HepG2 (cell line): ENCODE measurements at regions not wholly inside any gene's neighbourhood (a gene's known extent, or its start where the extent isn't known, plus 50 kb on each side); places are given as distances from the start of the nearest gene placed in this dataset.

ENCODE experiments used
- ATAC-seq: fragments of 200-7000 bp; cut with Tn5 transposase; 3 replicates; pipeline ENCODE4 v1.9.1; 2020; ENCODE audit warnings: mild to moderate bottlenecking, moderate library complexity
- BruUV-seq: library from RNA; stranded (reverse); fragments of 400-500 nt; replicated peaks from 2 replicates; lab custom pipeline; 2021; lab: Mats Ljungman, UMichigan
- CTCF ChIA-PET: fragments of 300-600 bp; formaldehyde crosslinking; extraction: SDS; loops from one replicate; lab custom pipeline; 2021; ENCODE audit warnings: low total read pairs, inconsistent platforms, low intra/inter-chr PET ratio; lab: Yijun Ruan, JAX
- POLR2A ChIA-PET: fragments of 350-600 bp; sonication (Branson Sonifier 250); formaldehyde crosslinking; loops from one replicate; lab custom pipeline; 2020; ENCODE audit warnings: antibody characterized with exemption, inconsistent platforms; lab: Yijun Ruan, JAX
- DNase-seq: peaks from one replicate; pipeline ENCODE4 v3.0.0-alpha.2; 2015; ENCODE audit warnings: low spot score
- FAIRE-seq: peaks from 3 replicates; lab custom pipeline; 2011; peaks lifted over from hg19 to GRCh38; lab: Jason Lieb, UNC
- H2AFZ ChIP-seq: one replicate; pipeline ENCODE4 v1.6.1; 2011; ENCODE audit warnings: low read length, inconsistent platforms
- H3K27ac ChIP-seq: fragments of 300-600 bp; 3 replicates; pipeline ENCODE4 v1.8.0; 2011; ENCODE audit warnings: mixed run types, mild to moderate bottlenecking, mixed read lengths, low read length, inconsistent platforms; ENCODE audit not compliant: insufficient read depth; ENCODE audit errors: extremely low read length
- H3K27me3 ChIP-seq, 2 experiments: fragments of 200-600 bp in 1 of 2; 2 replicates in 1 of 2; 3 replicates in 1 of 2; pipeline versions ENCODE4 v1.6.0 to v1.8.0; 2011; ENCODE audit warnings: low read length in 2 of 2, mild to moderate bottlenecking in 2 of 2, moderate library complexity in 2 of 2, inconsistent platforms in 1 of 2; ENCODE audit not compliant: insufficient read depth in 2 of 2, control insufficient read depth in 1 of 2
- H3K36me3 ChIP-seq, 2 experiments: fragments of 200-600 bp in 1 of 2; replicated peaks in 1 of 2; 2 replicates in 1 of 2; 3 replicates in 1 of 2; pipeline versions ENCODE4 v1.5.1 to v1.8.0; 2011; ENCODE audit warnings: low read length in 2 of 2, inconsistent platforms in 1 of 2; ENCODE audit not compliant: insufficient read depth in 2 of 2, control insufficient read depth in 1 of 2
- H3K4me1 ChIP-seq: 2 replicates; pipeline ENCODE4 v1.5.1; 2012; ENCODE audit warnings: low read length, inconsistent platforms; ENCODE audit not compliant: insufficient read depth
- H3K4me2 ChIP-seq: 2 replicates; pipeline ENCODE4 v1.6.0; 2011; ENCODE audit warnings: low read depth, low read length, inconsistent platforms
- H3K4me3 ChIP-seq, 3 experiments: fragments of 200-600 bp in 1 of 3; sonication (generic), shearing (Covaris generic) in 1 of 3; replicated peaks in 1 of 3; 2 replicates each; pipeline ENCODE4 v1.5.1; 2011 to 2016; ENCODE audit warnings: low read length in 3 of 3, inconsistent platforms in 2 of 3, low read depth in 2 of 3, mild to moderate bottlenecking in 2 of 3, control low read depth in 1 of 3, mixed read lengths in 1 of 3; ENCODE audit not compliant: insufficient read depth in 1 of 3
- H3K79me2 ChIP-seq: one replicate; pipeline ENCODE4 v1.6.1; 2011; ENCODE audit warnings: low read length, inconsistent platforms; ENCODE audit not compliant: insufficient read depth
- H3K9ac ChIP-seq: 2 replicates; pipeline ENCODE4 v1.6.0; 2011; ENCODE audit warnings: mild to moderate bottlenecking, low read depth, low read length, inconsistent platforms; ENCODE audit not compliant: insufficient read depth
- H3K9me3 ChIP-seq: 2 replicates; pipeline ENCODE4 v1.5.1; 2012; ENCODE audit warnings: mild to moderate bottlenecking, low read length
- H4K20me1 ChIP-seq: 2 replicates; pipeline ENCODE4 v1.6.0; 2011; ENCODE audit warnings: inconsistent platforms, mild to moderate bottlenecking, low read length, moderate library complexity; ENCODE audit not compliant: insufficient read depth
- ATAD3A ChIP-seq: sonication (generic); formaldehyde crosslinking; IDR thresholded peaks from 2 replicates; pipeline ENCODE4 v1.4.0; 2020; ENCODE audit warnings: missing genetic modification reagents
- CENPT ChIP-seq: sonication (generic); formaldehyde crosslinking; IDR thresholded peaks from 2 replicates; pipeline ENCODE4 v1.8.0; 2022; ENCODE audit warnings: low read depth, mild to moderate bottlenecking, moderate library complexity, missing genetic modification reagents
- EP300 ChIP-seq, 3 experiments: sonication (generic) in 1 of 3; formaldehyde crosslinking in 1 of 3; IDR thresholded peaks; 2 replicates each; pipeline versions ENCODE4 v1.5.1 to v1.6.1; 2011 to 2020; ENCODE audit warnings: low read depth in 2 of 3, low read length in 2 of 3, borderline replicate concordance in 1 of 3, improper control_type of control experiment in 1 of 3, mild to moderate bottlenecking in 1 of 3, missing genetic modification reagents in 1 of 3, moderate library complexity in 1 of 3
- FOXO1 ChIP-seq: sonication (generic); formaldehyde crosslinking; IDR thresholded peaks from 2 replicates; pipeline ENCODE4 v1.4.0; 2020; ENCODE audit warnings: missing genetic modification reagents
- NFE2L2 ChIP-seq: fragments of 150-350 bp; IDR thresholded peaks from 2 replicates; pipeline ENCODE4 v1.6.1; 2014; ENCODE audit warnings: low read length
- NR1H2 ChIP-seq: sonication (generic); formaldehyde crosslinking; IDR thresholded peaks from 2 replicates; pipeline ENCODE4 v1.8.1; 2022; ENCODE audit warnings: low read depth, missing genetic modification reagents, borderline replicate concordance
- POGZ ChIP-seq: sonication (generic); formaldehyde crosslinking; IDR thresholded peaks from 2 replicates; pipeline ENCODE4 v1.4.0; 2020; ENCODE audit warnings: mild to moderate bottlenecking, missing genetic modification reagents
- REPIN1 ChIP-seq: sonication (generic); formaldehyde crosslinking; IDR thresholded peaks from 2 replicates; pipeline ENCODE4 v1.8.0; 2022; ENCODE audit warnings: missing genetic modification reagents, low read depth, mild to moderate bottlenecking, borderline replicate concordance
- SP1 ChIP-seq, 2 experiments: fragments of 450-650 bp in 1 of 2; sonication (generic) in 1 of 2; formaldehyde crosslinking in 1 of 2; IDR thresholded peaks; 2 replicates each; pipeline versions ENCODE4 v1.4.0 to v1.6.1; 2016 to 2020; ENCODE audit warnings: missing genetic modification reagents in 1 of 2
- ZNF251 ChIP-seq: sonication (generic); formaldehyde crosslinking; IDR thresholded peaks from 2 replicates; pipeline ENCODE4 v1.9.0; 2021; ENCODE audit warnings: mild to moderate bottlenecking, missing genetic modification reagents
- ZNF430 ChIP-seq: sonication (generic); formaldehyde crosslinking; IDR thresholded peaks from 2 replicates; pipeline ENCODE4 v1.9.0; 2021; ENCODE audit warnings: mild to moderate bottlenecking, missing genetic modification reagents
- ZNF720 ChIP-seq: sonication (generic); formaldehyde crosslinking; IDR thresholded peaks from 2 replicates; pipeline ENCODE4 v1.4.0; 2020; ENCODE audit warnings: missing genetic modification reagents
- WGBS: methylation state at CpG from one replicate; pipeline ENCODE4 v1.1.6; 2017; ENCODE audit warnings: low lambda C conversion rate; 5-methylcytosine and 5-hydroxymethylcytosine counted together
- in situ Hi-C: cut with HindIII; loops from 2 replicates; pipeline ENCODE4 v1.10.0; 2017; ENCODE audit warnings: low pct_unique_long_range_greater_than_20kb; ENCODE audit not compliant: extremely low pct_ligation_motif_present
- intact Hi-C: fragments of 100-400 bp; cut with micrococcal nuclease; formaldehyde crosslinking; loops from one replicate; pipeline ENCODE4 v1.10.0; 2022; ENCODE audit not compliant: unreplicated experiment
- TF ChIP-seq, protein P1 (sequence below): sonication (generic); formaldehyde crosslinking; IDR thresholded peaks from 2 replicates; pipeline ENCODE4 v1.4.0; 2020; ENCODE audit warnings: mild to moderate bottlenecking, missing genetic modification reagents, borderline replicate concordance
- TF ChIP-seq, protein P2 (sequence below): sonication (generic); formaldehyde crosslinking; IDR thresholded peaks from 2 replicates; pipeline ENCODE4 v1.8.0; 2022; ENCODE audit warnings: mild to moderate bottlenecking, missing genetic modification reagents, moderate library complexity
- TF ChIP-seq, protein P3 (sequence below): sonication (generic); formaldehyde crosslinking; IDR thresholded peaks from 2 replicates; pipeline ENCODE4 v1.5.0; 2020; ENCODE audit warnings: missing genetic modification reagents, mild to moderate bottlenecking, borderline replicate concordance

DNA sequence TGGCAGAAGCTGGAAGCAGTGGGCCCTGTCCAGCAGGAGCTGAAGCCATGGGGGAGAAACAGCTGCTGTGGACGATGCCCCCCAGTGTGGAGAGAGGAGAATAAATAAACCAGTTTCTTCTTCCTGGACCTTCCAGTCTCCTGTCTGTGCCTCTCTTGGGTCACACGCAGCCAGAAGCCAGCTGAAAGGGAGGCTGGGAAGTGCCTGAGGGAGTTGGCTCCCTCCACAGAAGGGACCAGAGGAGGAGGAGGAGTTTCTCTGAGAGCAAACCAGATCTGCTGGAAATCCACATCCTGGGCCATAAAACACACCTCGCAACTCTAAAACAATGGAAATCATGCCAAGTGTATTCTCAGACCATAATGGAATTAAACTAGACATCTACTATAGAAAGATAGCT, 577.0 kb downstream of the CDH26 start:
- H3K79me2 ChIP-seq: no peaks in the 10 kb centered on the region
- H3K9me3 ChIP-seq: peaks cover 86% of the 10 kb centered on the region
- H3K9ac ChIP-seq: no peak overlapping the region
- H3K4me1 ChIP-seq: no peaks in the 10 kb centered on the region
- FAIRE-seq: no peak
- intact Hi-C loops: no loop called here
- no peak overlapping the region for H3K27ac ChIP-seq
- no peak overlapping the region for H2AFZ ChIP-seq
- in situ Hi-C loops: no loop called here
- TF ChIP-seq FOXO1 (CRISPR knock-in tag) (no peak), POGZ (CRISPR knock-in tag) (no peak)
- no peaks in the 10 kb centered on the region for H3K36me3 ChIP-seq
- ChIA-PET POLR2A (no interaction called here), CTCF (no interaction called here)
- 2% methylated on average over 3 of the region's 3 CpGs for WGBS
- ATAC-seq: no peak
- H4K20me1 ChIP-seq: no peaks in the 10 kb centered on the region
- no peak for DNase-seq
- BruUV-seq: no TSS peak
- no peaks in the 10 kb centered on the region for H3K27me3 ChIP-seq
- H3K4me2 ChIP-seq: no peak overlapping the region
- H3K4me3 ChIP-seq: no peak overlapping the region

DNA sequence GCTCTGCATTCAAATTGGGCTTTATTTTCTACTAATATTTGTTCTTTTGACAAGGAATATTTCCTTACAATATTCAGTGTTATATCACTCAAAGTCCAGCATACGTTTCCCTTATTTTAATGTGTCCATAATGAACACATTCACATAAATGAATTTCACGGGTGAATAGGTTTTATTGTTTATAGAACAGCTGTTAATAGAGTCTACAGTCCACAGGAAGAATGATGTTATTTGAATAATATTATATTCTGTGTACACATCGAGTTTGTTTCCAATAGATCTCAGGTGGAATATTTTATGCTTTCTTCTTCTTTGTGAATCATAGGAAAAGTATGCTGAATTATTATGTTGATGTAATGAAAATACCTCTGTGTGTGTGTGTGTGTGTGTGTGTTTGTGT, 582.4 kb downstream of the CDH26 start:
- H3K27ac ChIP-seq: no peak overlapping the region
- intact Hi-C loops: no loop called here
- BruUV-seq: no TSS peak
- H3K36me3 ChIP-seq: 0 out of 5 replicates have a peak, but pooled peaks cover 0 to 1% of the 10 kb centered on the region in 2 experiments
- no peak for ATAC-seq
- in situ Hi-C loops: no loop called here
- FAIRE-seq: no peak
- H3K9ac ChIP-seq: no peak overlapping the region
- H3K79me2 ChIP-seq: no peaks in the 10 kb centered on the region
- H3K4me2 ChIP-seq: no peak overlapping the region
- no peaks in the 10 kb centered on the region for H4K20me1 ChIP-seq
- POLR2A ChIA-PET: no interaction called here
- WGBS: 5% methylated on average over 3 of the region's 3 CpGs
- H2AFZ ChIP-seq: no peak overlapping the region
- no peaks in the 10 kb centered on the region for H3K4me1 ChIP-seq
- no peak for DNase-seq
- TF ChIP-seq ZNF720: no peak
- no peak for TF ChIP-seq SP1 (IDR thresholded peaks at IDR 0.05)
- no peak for TF ChIP-seq SP1 (CRISPR knock-in tag; IDR thresholded peaks at IDR 0.05)
- TF ChIP-seq CENPT (CRISPR knock-in tag): no peak
- TF ChIP-seq ATAD3A (CRISPR knock-in tag): no peak
- TF ChIP-seq, protein P1, sequence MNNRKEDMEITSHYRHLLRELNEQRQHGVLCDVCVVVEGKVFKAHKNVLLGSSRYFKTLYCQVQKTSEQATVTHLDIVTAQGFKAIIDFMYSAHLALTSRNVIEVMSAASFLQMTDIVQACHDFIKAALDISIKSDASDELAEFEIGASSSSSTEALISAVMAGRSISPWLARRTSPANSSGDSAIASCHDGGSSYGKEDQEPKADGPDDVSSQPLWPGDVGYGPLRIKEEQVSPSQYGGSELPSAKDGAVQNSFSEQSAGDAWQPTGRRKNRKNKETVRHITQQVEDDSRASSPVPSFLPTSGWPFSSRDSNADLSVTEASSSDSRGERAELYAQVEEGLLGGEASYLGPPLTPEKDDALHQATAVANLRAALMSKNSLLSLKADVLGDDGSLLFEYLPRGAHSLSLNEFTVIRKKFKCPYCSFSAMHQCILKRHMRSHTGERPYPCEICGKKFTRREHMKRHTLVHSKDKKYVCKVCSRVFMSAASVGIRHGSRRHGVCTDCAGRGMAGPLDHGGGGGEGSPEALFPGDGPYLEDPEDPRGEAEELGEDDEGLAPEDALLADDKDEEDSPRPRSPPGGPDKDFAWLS (CRISPR knock-in tag): no peak
- no peak for TF ChIP-seq NR1H2 (CRISPR knock-in tag)
- TF ChIP-seq ZNF430 (CRISPR knock-in tag): no peak
- no peak for TF ChIP-seq REPIN1 (CRISPR knock-in tag)
- no peak for TF ChIP-seq NFE2L2
- TF ChIP-seq, protein P2, sequence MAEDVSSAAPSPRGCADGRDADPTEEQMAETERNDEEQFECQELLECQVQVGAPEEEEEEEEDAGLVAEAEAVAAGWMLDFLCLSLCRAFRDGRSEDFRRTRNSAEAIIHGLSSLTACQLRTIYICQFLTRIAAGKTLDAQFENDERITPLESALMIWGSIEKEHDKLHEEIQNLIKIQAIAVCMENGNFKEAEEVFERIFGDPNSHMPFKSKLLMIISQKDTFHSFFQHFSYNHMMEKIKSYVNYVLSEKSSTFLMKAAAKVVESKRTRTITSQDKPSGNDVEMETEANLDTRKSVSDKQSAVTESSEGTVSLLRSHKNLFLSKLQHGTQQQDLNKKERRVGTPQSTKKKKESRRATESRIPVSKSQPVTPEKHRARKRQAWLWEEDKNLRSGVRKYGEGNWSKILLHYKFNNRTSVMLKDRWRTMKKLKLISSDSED (CRISPR knock-in tag): no peak
- TF ChIP-seq EP300 (IDR thresholded peaks at IDR 0.05; ENCODE audit: low read depth in 2 of 2, low read length in 2 of 2): no peak
- TF ChIP-seq EP300 (CRISPR knock-in tag; IDR thresholded peaks at IDR 0.05; ENCODE audit: borderline replicate concordance): no peak
- TF ChIP-seq, protein P3, sequence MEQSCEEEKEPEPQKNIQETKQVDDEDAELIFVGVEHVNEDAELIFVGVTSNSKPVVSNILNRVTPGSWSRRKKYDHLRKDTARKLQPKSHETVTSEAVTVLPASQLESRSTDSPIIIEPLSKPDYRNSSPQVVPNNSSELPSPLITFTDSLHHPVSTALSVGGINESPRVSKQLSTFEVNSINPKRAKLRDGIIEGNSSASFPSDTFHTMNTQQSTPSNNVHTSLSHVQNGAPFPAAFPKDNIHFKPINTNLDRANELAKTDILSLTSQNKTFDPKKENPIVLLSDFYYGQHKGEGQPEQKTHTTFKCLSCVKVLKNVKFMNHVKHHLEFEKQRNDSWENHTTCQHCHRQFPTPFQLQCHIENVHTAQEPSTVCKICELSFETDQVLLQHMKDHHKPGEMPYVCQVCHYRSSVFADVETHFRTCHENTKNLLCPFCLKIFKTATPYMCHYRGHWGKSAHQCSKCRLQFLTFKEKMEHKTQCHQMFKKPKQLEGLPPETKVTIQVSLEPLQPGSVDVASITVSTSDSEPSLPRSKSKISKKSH (CRISPR knock-in tag): no peak
- TF ChIP-seq ZNF251: no peak
- peaks cover 61% of the 10 kb centered on the region for H3K9me3 ChIP-seq
- no peaks in the 10 kb centered on the region for H3K27me3 ChIP-seq
- CTCF ChIA-PET: no interaction called here
- no peak overlapping the region for H3K4me3 ChIP-seq
